ENCODE measurements at regions not wholly inside any gene's neighbourhood (a gene's known extent, or its start where the extent isn't known, plus 50 kb on each side); places are given as distances from the start of the nearest gene placed in this dataset.

DNA sequence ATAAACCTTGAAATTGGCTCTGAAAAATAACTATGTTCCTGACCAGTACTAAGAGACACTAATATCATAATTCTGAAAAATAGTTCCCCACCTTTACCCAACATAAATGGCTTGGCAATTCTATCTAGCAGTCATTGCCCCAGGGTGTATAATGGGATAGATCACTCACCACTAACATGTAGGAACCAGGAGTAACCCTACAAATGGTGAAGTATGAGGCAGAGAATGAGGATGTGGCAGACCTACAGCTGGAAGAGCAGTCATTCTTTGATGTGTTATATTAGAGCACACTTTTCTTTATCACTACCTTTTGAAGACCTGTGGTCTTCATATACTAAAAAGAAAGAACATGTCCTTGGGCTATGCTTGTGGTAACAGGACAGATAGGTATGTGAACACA is 136.5 kb upstream of the SYNDIG1 start:
- TF ChIP-seq, protein P1, sequence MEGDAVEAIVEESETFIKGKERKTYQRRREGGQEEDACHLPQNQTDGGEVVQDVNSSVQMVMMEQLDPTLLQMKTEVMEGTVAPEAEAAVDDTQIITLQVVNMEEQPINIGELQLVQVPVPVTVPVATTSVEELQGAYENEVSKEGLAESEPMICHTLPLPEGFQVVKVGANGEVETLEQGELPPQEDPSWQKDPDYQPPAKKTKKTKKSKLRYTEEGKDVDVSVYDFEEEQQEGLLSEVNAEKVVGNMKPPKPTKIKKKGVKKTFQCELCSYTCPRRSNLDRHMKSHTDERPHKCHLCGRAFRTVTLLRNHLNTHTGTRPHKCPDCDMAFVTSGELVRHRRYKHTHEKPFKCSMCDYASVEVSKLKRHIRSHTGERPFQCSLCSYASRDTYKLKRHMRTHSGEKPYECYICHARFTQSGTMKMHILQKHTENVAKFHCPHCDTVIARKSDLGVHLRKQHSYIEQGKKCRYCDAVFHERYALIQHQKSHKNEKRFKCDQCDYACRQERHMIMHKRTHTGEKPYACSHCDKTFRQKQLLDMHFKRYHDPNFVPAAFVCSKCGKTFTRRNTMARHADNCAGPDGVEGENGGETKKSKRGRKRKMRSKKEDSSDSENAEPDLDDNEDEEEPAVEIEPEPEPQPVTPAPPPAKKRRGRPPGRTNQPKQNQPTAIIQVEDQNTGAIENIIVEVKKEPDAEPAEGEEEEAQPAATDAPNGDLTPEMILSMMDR (IDR thresholded peaks at IDR 0.05; ENCODE audit: unreplicated experiment): no peak
- H3K27ac Mint-ChIP-seq: peak overlapping the region; percentile 34

DNA sequence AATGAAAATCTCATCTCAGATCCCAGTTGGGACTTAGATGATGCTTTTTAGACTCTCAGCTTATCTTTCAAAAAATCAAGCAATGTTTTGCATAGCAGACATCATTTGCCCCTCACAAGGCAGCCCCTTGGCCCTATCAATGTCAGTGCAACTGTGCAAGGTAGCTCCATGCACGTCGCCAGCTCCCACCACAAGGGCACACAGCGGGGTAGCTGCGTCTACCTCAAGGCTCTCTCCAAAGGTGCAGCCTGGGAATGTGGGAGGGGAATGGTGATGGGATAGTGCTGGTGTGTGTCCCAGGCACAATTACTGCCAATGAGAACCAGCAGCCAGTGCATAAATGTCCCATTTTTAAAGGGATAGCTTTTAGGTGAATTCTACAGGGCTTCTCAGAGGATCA is 137.5 kb upstream of the SYNDIG1 start:
- no peaks in the 10 kb centered on the region for H3K36me3 Mint-ChIP-seq (ENCODE audit: insufficient read depth)
- H3K27me3 Mint-ChIP-seq: peaks cover 15% of the 10 kb centered on the region
- H3K4me3 Mint-ChIP-seq (ENCODE audit: low read depth): no peak overlapping the region
- no peak for DNase-seq (ENCODE audit: low spot score, unreplicated experiment)
- peaks cover 11% of the 10 kb centered on the region for H3K4me1 Mint-ChIP-seq (ENCODE audit: low read depth)
- TF ChIP-seq, protein P1 (IDR thresholded peaks at IDR 0.05; ENCODE audit: unreplicated experiment): no peak
- H3K27ac Mint-ChIP-seq: no peak overlapping the region
- no peaks in the 10 kb centered on the region for H3K9me3 Mint-ChIP-seq (ENCODE audit: low read depth)

More for the DNA sequence above, 136.5 kb upstream of the SYNDIG1 start:
- no peak for DNase-seq (ENCODE audit: low spot score, unreplicated experiment)
- Mint-ChIP-seq H3K4me1 (ENCODE audit: low read depth) (peaks cover 11% of the 10 kb centered on the region), H3K27me3 (peaks cover 12% of the 10 kb centered on the region), H3K9me3 (ENCODE audit: low read depth) (no peaks in the 10 kb centered on the region), H3K4me3 (ENCODE audit: low read depth) (no peak overlapping the region), H3K36me3 (ENCODE audit: insufficient read depth) (no peaks in the 10 kb centered on the region)

DNA sequence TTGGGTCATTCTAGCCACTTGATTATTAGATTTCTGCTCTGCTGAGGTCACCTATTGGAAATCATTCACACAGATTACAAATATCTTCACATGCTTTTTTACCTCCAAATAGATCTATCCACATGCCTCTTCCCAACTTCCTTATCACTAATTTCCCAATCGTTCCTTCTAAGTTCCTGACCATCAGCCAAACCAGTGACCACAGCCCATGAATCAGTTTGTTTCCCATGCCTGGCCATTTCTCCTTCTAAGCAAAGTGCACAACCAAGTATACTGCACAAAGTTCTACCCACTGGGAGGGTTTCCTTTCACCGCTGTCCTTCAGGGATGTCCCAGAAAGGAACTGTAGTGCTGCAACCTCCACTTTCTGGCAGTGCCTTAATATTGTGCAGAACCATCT is 140.5 kb upstream of the SYNDIG1 start:
- Mint-ChIP-seq H3K27ac (no peak overlapping the region), H3K4me3 (ENCODE audit: low read depth) (no peak overlapping the region), H3K36me3 (ENCODE audit: insufficient read depth) (no peaks in the 10 kb centered on the region), H3K4me1 (ENCODE audit: low read depth) (peaks cover 11% of the 10 kb centered on the region), H3K9me3 (ENCODE audit: low read depth) (no peaks in the 10 kb centered on the region), H3K27me3 (peaks cover 14% of the 10 kb centered on the region)
- DNase-seq (ENCODE audit: low spot score, unreplicated experiment): no peak
- TF ChIP-seq, protein P1 (IDR thresholded peaks at IDR 0.05; ENCODE audit: unreplicated experiment): no peak

DNA sequence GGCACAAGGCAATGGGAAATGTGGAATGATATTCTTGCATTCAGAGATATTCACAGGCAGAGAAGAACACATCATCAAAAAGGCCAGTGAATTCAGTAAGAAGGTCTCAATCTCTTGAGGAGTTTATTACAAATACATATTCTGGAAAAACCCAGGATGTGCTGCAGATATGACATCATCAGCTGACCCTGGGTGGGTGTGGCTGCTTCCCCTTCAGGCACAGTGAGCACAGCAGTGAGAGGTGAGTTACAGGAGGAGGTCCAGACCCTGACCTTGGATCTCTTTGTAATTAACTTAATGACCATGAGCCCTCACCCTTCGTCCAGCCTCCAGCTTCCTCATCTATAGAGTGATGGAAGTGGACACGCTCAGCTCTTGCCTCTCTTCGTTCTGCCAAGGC is 147.5 kb upstream of the SYNDIG1 start:
- no peaks in the 10 kb centered on the region for H3K36me3 Mint-ChIP-seq (ENCODE audit: insufficient read depth)
- TF ChIP-seq, protein P1 (IDR thresholded peaks at IDR 0.05; ENCODE audit: unreplicated experiment): no peak
- H3K4me1 Mint-ChIP-seq (ENCODE audit: low read depth): no peaks in the 10 kb centered on the region
- H3K9me3 Mint-ChIP-seq (ENCODE audit: low read depth): no peaks in the 10 kb centered on the region
- H3K4me3 Mint-ChIP-seq (ENCODE audit: low read depth): no peak overlapping the region
- H3K27me3 Mint-ChIP-seq: peaks cover 29% of the 10 kb centered on the region
- no peak overlapping the region for H3K27ac Mint-ChIP-seq
- no peak for DNase-seq (ENCODE audit: low spot score, unreplicated experiment)

DNA sequence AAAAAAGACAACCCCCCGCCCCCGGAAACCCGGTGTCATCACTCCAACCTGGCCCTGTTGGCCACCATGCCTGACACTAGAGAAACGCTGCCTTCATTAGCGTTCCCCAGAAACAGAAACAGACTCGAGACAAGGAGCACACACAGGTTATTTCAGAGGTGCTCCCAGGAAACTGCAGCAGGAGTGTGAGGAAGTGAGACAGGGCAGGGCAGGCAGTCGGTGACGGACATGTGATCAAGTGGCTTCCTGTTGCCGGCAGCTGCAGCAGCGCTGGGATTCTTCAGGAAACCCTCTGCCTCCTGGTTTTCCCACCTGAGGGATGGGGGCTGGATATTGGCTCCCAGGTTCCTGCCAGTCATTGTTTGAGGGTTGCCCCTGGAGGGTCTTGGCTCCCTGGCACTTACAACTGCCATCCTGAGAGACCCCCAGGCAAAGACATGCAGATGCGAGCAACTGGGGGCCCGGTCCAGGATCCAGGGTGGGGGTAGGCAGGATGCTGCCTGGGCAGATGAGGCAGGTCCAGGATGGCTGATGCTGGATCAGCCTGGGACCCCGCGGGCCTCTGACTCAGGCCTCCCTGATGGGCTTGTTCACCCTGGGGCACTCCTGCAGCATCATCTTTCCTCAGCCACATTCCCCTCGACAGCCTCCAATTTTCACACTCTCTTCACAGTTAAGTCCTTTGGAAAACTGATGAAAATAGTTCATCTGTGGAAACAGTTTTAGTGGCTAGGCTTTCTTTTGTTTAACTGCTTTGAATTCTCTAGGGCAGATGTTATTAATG is 150.7 kb upstream of the SYNDIG1 start:
- H3K36me3 Mint-ChIP-seq (ENCODE audit: insufficient read depth): no peaks in the 10 kb centered on the region
- H3K4me3 Mint-ChIP-seq (ENCODE audit: low read depth): no peak overlapping the region
- peaks cover 27% of the 10 kb centered on the region for H3K27me3 Mint-ChIP-seq
- DNase-seq (ENCODE audit: low spot score, unreplicated experiment): no peak
- TF ChIP-seq, protein P1 (IDR thresholded peaks at IDR 0.05; ENCODE audit: unreplicated experiment): no peak
- H3K4me1 Mint-ChIP-seq (ENCODE audit: low read depth): no peaks in the 10 kb centered on the region
- H3K9me3 Mint-ChIP-seq (ENCODE audit: low read depth): no peaks in the 10 kb centered on the region
- H3K27ac Mint-ChIP-seq: no peak overlapping the region

Data from progenitor cell of endocrine pancreas (in vitro differentiated cells).